ENCODE measurements at regions not wholly inside any gene's neighbourhood (a gene's known extent, or its start where the extent isn't known, plus 50 kb on each side); places are given as distances from the start of the nearest gene placed in this dataset.

GRCh38 chr14:71361336-71361735 is 454.1 kb downstream of the PCNX1 start:
- no peak overlapping the region for H3K27ac ChIP-seq
- ATAC-seq, result peak; percentile 45

GRCh38 chr14:71361874-71362273 is 454.6 kb downstream of the PCNX1 start:
- H3K27me3 ChIP-seq, result no peaks in the 10 kb centered on the region
- no peak overlapping the region for H3K27ac ChIP-seq
- no peak for DNase-seq
- H3K4me1 ChIP-seq, result peaks cover 28% of the 10 kb centered on the region
- intact Hi-C loops (cut with DNase I), result no loop called here
- H3K36me3 ChIP-seq, result no peaks in the 10 kb centered on the region
- ATAC-seq, result no peak
- no peak for TF ChIP-seq CTCF (IDR thresholded peaks at IDR 0.05)
- H3K4me3 ChIP-seq, result no peak overlapping the region
- no peaks in the 10 kb centered on the region for H3K9me3 ChIP-seq

More at GRCh38 chr14:71361336-71361735, 454.1 kb downstream of the PCNX1 start:
- Histone ChIP-seq H3K36me3 (no peaks in the 10 kb centered on the region), H3K27me3 (no peaks in the 10 kb centered on the region), H3K9me3 (no peaks in the 10 kb centered on the region), H3K4me1 (peaks cover 32% of the 10 kb centered on the region), H3K4me3 (no peak overlapping the region)
- DNase-seq, result no peak
- TF ChIP-seq CTCF (IDR thresholded peaks at IDR 0.05), result no peak
- intact Hi-C loops (cut with DNase I), result no loop called here

GRCh38 chr14:71362282-71362681 is 455.0 kb downstream of the PCNX1 start:
- intact Hi-C loops (cut with DNase I), result no loop called here

GRCh38 chr14:71362920-71363584 is 455.8 kb downstream of the PCNX1 start:
- Histone ChIP-seq H3K9me3 (no peaks in the 10 kb centered on the region), H3K27ac (peak overlapping the region; percentile 20), H3K4me3 (no peak overlapping the region), H3K36me3 (no peaks in the 10 kb centered on the region), H3K27me3 (no peaks in the 10 kb centered on the region), H3K4me1 (peaks cover 28% of the 10 kb centered on the region)
- no peak for TF ChIP-seq CTCF (IDR thresholded peaks at IDR 0.05)
- intact Hi-C loops (cut with DNase I), result no loop called here
- DNase-seq (no peak), ATAC-seq (peak; percentile 79)

More at GRCh38 chr14:71362282-71362681, 455.0 kb downstream of the PCNX1 start:
- Histone ChIP-seq H3K36me3 (no peaks in the 10 kb centered on the region), H3K9me3 (no peaks in the 10 kb centered on the region), H3K4me1 (peaks cover 28% of the 10 kb centered on the region), H3K27me3 (no peaks in the 10 kb centered on the region), H3K4me3 (no peak overlapping the region), H3K27ac (no peak overlapping the region)
- TF ChIP-seq CTCF (IDR thresholded peaks at IDR 0.05), result no peak
- ATAC-seq, result no peak
- DNase-seq, result no peak

GRCh38 chr14:71363946-71364925 is 457.0 kb downstream of the PCNX1 start:
- no peak for TF ChIP-seq CTCF (IDR thresholded peaks at IDR 0.05)
- Histone ChIP-seq H3K36me3 (no peaks in the 10 kb centered on the region), H3K9me3 (no peaks in the 10 kb centered on the region), H3K4me3 (no peak overlapping the region), H3K4me1 (peaks cover 28% of the 10 kb centered on the region), H3K27ac (peak overlapping the region; percentile 20), H3K27me3 (no peaks in the 10 kb centered on the region)
- intact Hi-C loops (cut with DNase I), result no loop called here
- no peak for DNase-seq
- peak; percentile 64 for ATAC-seq

All from upper lobe of right lung (tissue), 1 donor.